ENCODE measurements at regions not wholly inside any gene's neighbourhood (a gene's known extent, or its start where the extent isn't known, plus 50 kb on each side); places are given as distances from the start of the nearest gene placed in this dataset.
"Not testable (repeated sequence)": the region's sequence is repeated elsewhere in the genome, so short reads cannot be mapped to it uniquely, and the experiment has no call there.

DNA sequence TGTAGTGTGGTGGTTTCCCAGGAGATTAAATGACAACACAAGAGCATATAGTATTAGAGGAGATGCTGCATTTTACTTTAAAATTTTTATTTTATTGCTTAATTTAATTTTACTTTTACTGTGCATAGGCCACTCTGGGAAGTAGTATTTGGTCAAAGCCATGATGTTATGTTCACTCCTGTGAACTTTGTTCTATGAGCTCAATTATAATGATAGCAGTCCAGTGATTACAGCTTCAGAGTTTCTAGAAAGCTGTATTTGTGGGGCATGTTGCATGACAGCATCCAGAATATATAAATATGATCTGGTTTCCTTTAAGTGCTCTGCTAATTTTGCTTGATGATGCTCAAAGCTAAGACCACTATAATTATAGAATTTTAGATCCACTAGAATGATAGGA, 338.6 kb downstream of the NSUN3 start:
- Histone ChIP-seq H3K4me3 (no peak overlapping the region), H3K9me3 (no peaks in the 10 kb centered on the region), H3K27me3 (no peaks in the 10 kb centered on the region), H3K36me3 (no peaks in the 10 kb centered on the region), H3K27ac (no peak overlapping the region), H3K4me1 (no peaks in the 10 kb centered on the region)
- no peak for TF ChIP-seq POLR2A (IDR thresholded peaks at IDR 0.05)
- DNase-seq (ENCODE audit: low spot score in 2 of 2) = no peak

DNA sequence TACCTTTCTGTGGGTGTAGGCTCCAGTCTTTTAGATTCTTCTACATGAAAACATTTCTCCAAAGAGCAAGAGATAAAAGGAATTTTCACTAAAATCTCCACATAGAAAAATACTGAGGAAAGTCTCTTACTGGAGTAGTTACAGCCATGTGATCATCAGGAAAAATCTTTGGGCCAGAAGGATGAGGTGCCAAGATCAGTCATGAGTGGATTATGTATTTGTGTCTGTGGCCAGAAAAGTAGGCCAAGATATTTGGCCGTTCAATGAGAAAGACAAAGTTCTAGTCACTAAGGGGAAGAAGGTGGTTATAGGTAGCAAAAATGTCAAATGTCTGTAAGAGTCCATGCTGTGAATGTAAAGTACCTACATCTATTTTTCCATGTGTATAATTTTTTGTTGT, 339.3 kb downstream of the NSUN3 start:
- Histone ChIP-seq H3K4me1 (no peaks in the 10 kb centered on the region), H3K9me3 (no peaks in the 10 kb centered on the region), H3K36me3 (no peaks in the 10 kb centered on the region), H3K27ac (no peak overlapping the region), H3K27me3 (no peaks in the 10 kb centered on the region), H3K4me3 (no peak overlapping the region)
- TF ChIP-seq POLR2AphosphoS5 (IDR thresholded peaks at IDR 0.05) (no peak), POLR2A (IDR thresholded peaks at IDR 0.05) (no peak), EP300 (IDR thresholded peaks at IDR 0.05) (no peak)
- TF ChIP-seq, protein P1, sequence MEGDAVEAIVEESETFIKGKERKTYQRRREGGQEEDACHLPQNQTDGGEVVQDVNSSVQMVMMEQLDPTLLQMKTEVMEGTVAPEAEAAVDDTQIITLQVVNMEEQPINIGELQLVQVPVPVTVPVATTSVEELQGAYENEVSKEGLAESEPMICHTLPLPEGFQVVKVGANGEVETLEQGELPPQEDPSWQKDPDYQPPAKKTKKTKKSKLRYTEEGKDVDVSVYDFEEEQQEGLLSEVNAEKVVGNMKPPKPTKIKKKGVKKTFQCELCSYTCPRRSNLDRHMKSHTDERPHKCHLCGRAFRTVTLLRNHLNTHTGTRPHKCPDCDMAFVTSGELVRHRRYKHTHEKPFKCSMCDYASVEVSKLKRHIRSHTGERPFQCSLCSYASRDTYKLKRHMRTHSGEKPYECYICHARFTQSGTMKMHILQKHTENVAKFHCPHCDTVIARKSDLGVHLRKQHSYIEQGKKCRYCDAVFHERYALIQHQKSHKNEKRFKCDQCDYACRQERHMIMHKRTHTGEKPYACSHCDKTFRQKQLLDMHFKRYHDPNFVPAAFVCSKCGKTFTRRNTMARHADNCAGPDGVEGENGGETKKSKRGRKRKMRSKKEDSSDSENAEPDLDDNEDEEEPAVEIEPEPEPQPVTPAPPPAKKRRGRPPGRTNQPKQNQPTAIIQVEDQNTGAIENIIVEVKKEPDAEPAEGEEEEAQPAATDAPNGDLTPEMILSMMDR (IDR thresholded peaks at IDR 0.05) = no peak
- WGBS = 36% methylated on average over 1 of the region's 1 CpG
- DNase-seq (ENCODE audit: low spot score in 2 of 2) = no peak

DNA sequence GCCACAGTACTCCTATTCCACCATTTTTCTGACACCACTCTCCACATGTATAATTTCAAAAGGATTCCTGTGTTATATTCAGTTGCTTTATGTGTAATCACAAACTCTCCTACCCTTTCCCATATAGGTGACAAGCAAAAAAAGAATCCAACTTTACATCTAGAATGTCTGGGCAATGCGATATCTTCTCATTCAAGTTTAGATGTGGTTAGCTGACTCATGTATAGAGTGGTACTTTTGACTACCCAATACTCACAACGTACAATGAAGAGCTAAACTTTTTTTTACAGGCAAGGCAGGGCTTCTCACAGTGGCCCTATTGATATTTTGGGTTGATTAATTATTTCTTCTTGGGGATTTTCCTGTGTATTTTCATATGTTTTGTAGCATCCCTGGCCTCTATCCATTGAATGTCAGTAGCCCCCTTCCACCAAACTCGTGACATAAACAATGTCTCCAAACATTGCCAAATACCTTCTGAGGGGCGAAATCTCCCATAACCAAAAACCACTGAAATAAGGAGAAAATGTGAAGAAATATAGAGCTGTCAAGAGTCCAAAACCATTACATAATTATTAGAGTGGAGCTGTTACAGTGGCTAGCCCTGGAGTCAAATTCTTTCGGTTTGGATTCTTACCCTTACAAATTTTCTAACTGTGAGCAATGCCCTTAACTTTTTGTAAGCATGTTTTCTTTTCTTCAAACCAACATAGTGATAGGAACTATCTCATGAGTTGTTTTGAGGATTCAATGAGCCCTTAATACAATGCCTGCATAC, 342.6 kb downstream of the NSUN3 start:
- Histone ChIP-seq H3K36me3 (no peaks in the 10 kb centered on the region), H3K27me3 (no peaks in the 10 kb centered on the region), H3K27ac (no peak overlapping the region), H3K9me3 (no peaks in the 10 kb centered on the region), H3K4me3 (no peak overlapping the region), H3K4me1 (no peaks in the 10 kb centered on the region)
- 69% methylated on average over 5 of the region's 5 CpGs for WGBS
- no peak for DNase-seq (ENCODE audit: low spot score in 2 of 2)
- TF ChIP-seq POLR2A (IDR thresholded peaks at IDR 0.05) = no peak

DNA sequence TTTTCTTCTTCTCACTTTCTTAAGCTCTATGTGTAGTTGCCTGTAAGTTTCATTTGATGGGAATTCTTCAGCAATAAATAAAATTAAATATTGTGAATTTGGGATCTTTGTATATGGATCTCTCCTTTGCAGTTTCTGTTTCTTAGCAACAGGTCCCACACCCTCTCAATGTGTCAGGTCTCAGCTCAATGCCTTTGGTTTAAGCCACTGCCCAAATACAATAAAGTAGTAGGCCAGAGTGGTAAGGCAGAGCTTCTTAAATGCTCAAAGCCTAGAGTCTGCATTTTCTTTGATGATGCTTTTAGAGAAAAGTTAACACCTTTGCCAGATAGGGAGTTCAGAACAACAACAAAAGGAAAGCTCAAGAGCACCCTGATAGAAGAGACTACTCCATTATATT, 343.7 kb downstream of the NSUN3 start:
- Histone ChIP-seq H3K27me3 (no peaks in the 10 kb centered on the region), H3K4me1 (no peaks in the 10 kb centered on the region), H3K36me3 (no peaks in the 10 kb centered on the region), H3K27ac (no peak overlapping the region), H3K4me3 (no peak overlapping the region), H3K9me3 (no peaks in the 10 kb centered on the region)
- no peak for DNase-seq (ENCODE audit: low spot score in 2 of 2)
- TF ChIP-seq, protein P1 (IDR thresholded peaks at IDR 0.05) = no peak
- TF ChIP-seq POLR2AphosphoS5 (IDR thresholded peaks at IDR 0.05) = no peak
- TF ChIP-seq EP300 (IDR thresholded peaks at IDR 0.05) = no peak
- TF ChIP-seq POLR2A (IDR thresholded peaks at IDR 0.05) = no peak

DNA sequence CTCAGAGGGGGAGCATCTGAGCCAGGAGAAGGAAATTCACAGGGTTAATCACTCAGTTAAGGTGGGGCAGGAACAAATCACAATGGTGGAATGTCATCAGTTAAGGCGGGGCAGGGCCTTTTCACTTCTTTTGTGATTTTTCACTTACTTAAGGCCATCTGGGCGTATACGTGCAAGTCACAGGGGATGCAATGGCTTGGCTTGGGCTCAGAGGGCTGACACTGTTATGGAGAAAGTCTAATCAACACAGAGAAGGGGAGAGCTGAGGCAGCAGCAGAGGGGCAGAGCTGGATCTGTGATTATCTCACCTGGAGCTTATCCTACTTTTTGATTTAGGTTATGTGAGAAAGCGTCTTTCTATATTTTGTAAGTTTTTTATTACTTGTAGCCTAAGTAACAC, 350.1 kb downstream of the NSUN3 start:
- not testable (repeated sequence) for H3K27me3 ChIP-seq; H3K27ac ChIP-seq; DNase-seq (ENCODE audit: low spot score in 2 of 2); H3K4me3 ChIP-seq; H3K9me3 ChIP-seq; H3K36me3 ChIP-seq; H3K4me1 ChIP-seq
- 79% methylated on average over 4 of the region's 4 CpGs for WGBS

DNA sequence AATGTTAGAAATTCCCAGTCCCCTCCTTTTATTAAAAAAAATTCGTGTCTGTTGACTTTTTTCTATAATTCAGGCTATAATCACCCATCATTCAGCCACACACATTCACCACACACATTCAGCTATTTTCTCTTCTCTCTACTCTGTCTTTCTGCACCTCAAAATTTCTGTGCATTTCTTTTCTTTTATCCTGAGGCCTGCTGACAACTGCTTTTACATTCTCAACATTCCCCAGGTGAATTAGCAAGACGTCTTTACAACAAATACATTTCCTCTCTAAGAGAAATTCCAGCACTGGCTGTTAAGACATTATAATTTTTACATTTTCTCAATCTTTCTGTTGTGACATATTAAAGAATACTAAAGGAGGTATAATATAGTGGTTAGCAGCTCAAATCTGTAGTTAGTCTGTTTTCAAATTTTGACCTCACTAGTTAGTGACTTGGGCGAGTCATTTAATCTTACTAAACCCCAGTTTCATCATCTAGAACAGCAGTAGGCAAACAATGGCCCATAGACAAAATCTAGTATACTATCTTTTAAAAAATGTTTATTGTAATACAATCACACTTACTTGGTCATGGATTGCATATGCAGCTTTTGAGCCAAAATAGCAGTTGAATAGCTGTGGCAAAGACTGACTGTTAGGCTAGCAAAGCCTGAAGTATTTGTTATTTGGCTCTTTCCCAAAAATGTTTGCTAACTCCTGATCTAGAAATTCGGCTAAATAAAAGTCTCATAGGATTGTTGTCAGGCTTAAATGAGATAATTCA, 350.7 kb downstream of the NSUN3 start:
- Histone ChIP-seq H3K27ac (no peak overlapping the region), H3K36me3 (no peaks in the 10 kb centered on the region), H3K4me1 (no peaks in the 10 kb centered on the region), H3K27me3 (no peaks in the 10 kb centered on the region), H3K9me3 (no peaks in the 10 kb centered on the region), H3K4me3 (no peak overlapping the region)
- no peak for DNase-seq (ENCODE audit: low spot score in 2 of 2)
- WGBS = 59% methylated on average over 4 of the region's 4 CpGs
- TF ChIP-seq POLR2AphosphoS5 (IDR thresholded peaks at IDR 0.05) (no peak), EP300 (IDR thresholded peaks at IDR 0.05) (no peak), POLR2A (IDR thresholded peaks at IDR 0.05) (no peak)
- TF ChIP-seq, protein P1 (IDR thresholded peaks at IDR 0.05) = no peak
